ENCODE measurements at regions not wholly inside any gene's neighbourhood (a gene's known extent, or its start where the extent isn't known, plus 50 kb on each side); places are given as distances from the start of the nearest gene placed in this dataset.
"Not testable (repeated sequence)": the region's sequence is repeated elsewhere in the genome, so short reads cannot be mapped to it uniquely, and the experiment has no call there.

- not testable (repeated sequence) for TF ChIP-seq CTCF, POLR2A (IDR thresholded peaks at IDR 0.05)
Measured at GRCh38 chr6:49097664-49098063, 365.4 kb downstream of the MMUT start.
